GM23338 (cell line): ENCODE measurements at regions not wholly inside any gene's neighbourhood (a gene's known extent, or its start where the extent isn't known, plus 50 kb on each side); places are given as distances from the start of the nearest gene placed in this dataset.

Source experiments
- CREB1 ChIP-seq: fragments of 250-450 bp; sonication (Bioruptor Pico); IDR thresholded peaks from 2 replicates; pipeline ENCODE4 v1.5.0; 2020; ENCODE audit warnings: low read depth, mild to moderate bottlenecking, moderate library complexity
- CTCF ChIP-seq, 2 experiments: fragments of 200-600 bp in 1 of 2; sonication (generic) in 1 of 2; conservative IDR thresholded peaks; 2 replicates each; pipeline versions ENCODE4 v1.5.1 to v1.6.1; 2016 to 2017; ENCODE audit warnings: antibody characterized with exemption in 2 of 2, low read depth in 2 of 2, mild to moderate bottlenecking in 2 of 2, moderate library complexity in 1 of 2
- EZH2 ChIP-seq: fragments of 200-600 bp; sonication (generic); IDR thresholded peaks from one replicate; pipeline ENCODE4 v1.8.0; 2017; ENCODE audit warnings: antibody characterized with exemption, mild to moderate bottlenecking, low read depth; ENCODE audit not compliant: unreplicated experiment
- EZH2phosphoT487 ChIP-seq: fragments of 200-600 bp; sonication (generic); IDR thresholded peaks from one replicate; pipeline ENCODE4 v1.8.1; 2018; ENCODE audit warnings: antibody characterized with exemption; ENCODE audit not compliant: unreplicated experiment
- JUNB ChIP-seq: IDR thresholded peaks from one replicate; pipeline ENCODE4 v1.6.1; 2016; ENCODE audit warnings: antibody characterized with exemption; ENCODE audit not compliant: unreplicated experiment
- POLR2AphosphoS5 ChIP-seq: IDR thresholded peaks from 2 replicates; pipeline ENCODE4 v1.6.1; 2016; ENCODE audit warnings: antibody characterized with exemption, low read depth
- ZNF331 ChIP-seq: fragments of 250-450 bp; sonication (Bioruptor Pico); IDR thresholded peaks from 2 replicates; pipeline ENCODE4 v1.5.0; 2020; ENCODE audit warnings: low read depth, mild to moderate bottlenecking, moderate library complexity
- ZNF462 ChIP-seq: fragments of 250-450 bp; sonication (Bioruptor Pico); IDR thresholded peaks from 2 replicates; pipeline ENCODE4 v1.5.0; 2020; ENCODE audit warnings: mild to moderate bottlenecking, moderate library complexity
- TF ChIP-seq, protein P1 (sequence below): IDR thresholded peaks from one replicate; pipeline ENCODE4 v1.6.1; 2018; ENCODE audit warnings: antibody characterized with exemption; ENCODE audit not compliant: unreplicated experiment
- TF ChIP-seq, protein P2 (sequence below): IDR thresholded peaks from 2 replicates; pipeline ENCODE4 v1.6.1; 2016; ENCODE audit warnings: antibody characterized with exemption

DNA sequence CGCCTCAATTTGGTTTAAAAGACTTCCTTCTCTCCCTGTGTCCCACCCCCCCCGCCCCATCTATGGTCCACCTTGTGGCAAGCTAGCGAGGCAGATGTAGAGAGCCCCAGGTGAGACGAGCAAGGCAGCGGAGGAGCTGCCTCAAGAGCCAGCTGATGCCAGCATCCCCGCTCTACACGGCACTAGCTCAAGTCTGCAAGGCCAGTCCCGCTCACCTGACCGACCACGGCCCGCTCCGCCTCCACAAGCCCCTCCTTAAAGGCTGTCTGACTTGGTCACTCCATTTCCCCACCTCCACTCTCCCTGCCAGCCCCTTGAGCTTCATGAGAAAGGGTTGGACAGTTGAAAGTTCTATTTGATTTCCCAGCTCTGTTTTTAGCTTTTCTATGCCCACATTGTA, 56.2 kb upstream of the IGF1R start:
- TF ChIP-seq EZH2phosphoT487 (no peak), POLR2AphosphoS5 (no peak), CTCF (conservative IDR thresholded peaks at IDR 0.05; ENCODE audit: low read depth in 2 of 2) (no peak), CREB1 (no peak), EZH2 (no peak), ZNF462 (CRISPR knock-in tag) (no peak), ZNF331 (CRISPR knock-in tag) (no peak), JUNB (no peak)
- TF ChIP-seq, protein P1, sequence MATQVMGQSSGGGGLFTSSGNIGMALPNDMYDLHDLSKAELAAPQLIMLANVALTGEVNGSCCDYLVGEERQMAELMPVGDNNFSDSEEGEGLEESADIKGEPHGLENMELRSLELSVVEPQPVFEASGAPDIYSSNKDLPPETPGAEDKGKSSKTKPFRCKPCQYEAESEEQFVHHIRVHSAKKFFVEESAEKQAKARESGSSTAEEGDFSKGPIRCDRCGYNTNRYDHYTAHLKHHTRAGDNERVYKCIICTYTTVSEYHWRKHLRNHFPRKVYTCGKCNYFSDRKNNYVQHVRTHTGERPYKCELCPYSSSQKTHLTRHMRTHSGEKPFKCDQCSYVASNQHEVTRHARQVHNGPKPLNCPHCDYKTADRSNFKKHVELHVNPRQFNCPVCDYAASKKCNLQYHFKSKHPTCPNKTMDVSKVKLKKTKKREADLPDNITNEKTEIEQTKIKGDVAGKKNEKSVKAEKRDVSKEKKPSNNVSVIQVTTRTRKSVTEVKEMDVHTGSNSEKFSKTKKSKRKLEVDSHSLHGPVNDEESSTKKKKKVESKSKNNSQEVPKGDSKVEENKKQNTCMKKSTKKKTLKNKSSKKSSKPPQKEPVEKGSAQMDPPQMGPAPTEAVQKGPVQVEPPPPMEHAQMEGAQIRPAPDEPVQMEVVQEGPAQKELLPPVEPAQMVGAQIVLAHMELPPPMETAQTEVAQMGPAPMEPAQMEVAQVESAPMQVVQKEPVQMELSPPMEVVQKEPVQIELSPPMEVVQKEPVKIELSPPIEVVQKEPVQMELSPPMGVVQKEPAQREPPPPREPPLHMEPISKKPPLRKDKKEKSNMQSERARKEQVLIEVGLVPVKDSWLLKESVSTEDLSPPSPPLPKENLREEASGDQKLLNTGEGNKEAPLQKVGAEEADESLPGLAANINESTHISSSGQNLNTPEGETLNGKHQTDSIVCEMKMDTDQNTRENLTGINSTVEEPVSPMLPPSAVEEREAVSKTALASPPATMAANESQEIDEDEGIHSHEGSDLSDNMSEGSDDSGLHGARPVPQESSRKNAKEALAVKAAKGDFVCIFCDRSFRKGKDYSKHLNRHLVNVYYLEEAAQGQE: no peak
- TF ChIP-seq, protein P2, sequence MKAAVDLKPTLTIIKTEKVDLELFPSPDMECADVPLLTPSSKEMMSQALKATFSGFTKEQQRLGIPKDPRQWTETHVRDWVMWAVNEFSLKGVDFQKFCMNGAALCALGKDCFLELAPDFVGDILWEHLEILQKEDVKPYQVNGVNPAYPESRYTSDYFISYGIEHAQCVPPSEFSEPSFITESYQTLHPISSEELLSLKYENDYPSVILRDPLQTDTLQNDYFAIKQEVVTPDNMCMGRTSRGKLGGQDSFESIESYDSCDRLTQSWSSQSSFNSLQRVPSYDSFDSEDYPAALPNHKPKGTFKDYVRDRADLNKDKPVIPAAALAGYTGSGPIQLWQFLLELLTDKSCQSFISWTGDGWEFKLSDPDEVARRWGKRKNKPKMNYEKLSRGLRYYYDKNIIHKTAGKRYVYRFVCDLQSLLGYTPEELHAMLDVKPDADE: no peak
